Breast epithelium (tissue), 3 donors: ENCODE measurements at regions not wholly inside any gene's neighbourhood (a gene's known extent, or its start where the extent isn't known, plus 50 kb on each side); places are given as distances from the start of the nearest gene placed in this dataset.

ENCODE experiments used
- POLR2A ChIP-seq: fragments of 450-650 bp; IDR thresholded peaks from one replicate; pipeline ENCODE4 v1.6.1; 2016; ENCODE audit warnings: antibody characterized with exemption, mild to moderate bottlenecking, moderate library complexity
- POLR2AphosphoS5 ChIP-seq, 3 donors: sonication (generic); formaldehyde crosslinking; IDR thresholded peaks; one replicate each; pipeline ENCODE4 v1.6.1; 2017; ENCODE audit warnings: antibody characterized with exemption in 3 of 3
- TF ChIP-seq, protein P1 (sequence below), 3 donors: fragments of 450-650 bp; IDR thresholded peaks; one replicate each; pipeline ENCODE4 v1.5.1; 2016 to 2017; ENCODE audit warnings: antibody characterized with exemption in 3 of 3, mild to moderate bottlenecking in 3 of 3, moderate library complexity in 3 of 3

DNA sequence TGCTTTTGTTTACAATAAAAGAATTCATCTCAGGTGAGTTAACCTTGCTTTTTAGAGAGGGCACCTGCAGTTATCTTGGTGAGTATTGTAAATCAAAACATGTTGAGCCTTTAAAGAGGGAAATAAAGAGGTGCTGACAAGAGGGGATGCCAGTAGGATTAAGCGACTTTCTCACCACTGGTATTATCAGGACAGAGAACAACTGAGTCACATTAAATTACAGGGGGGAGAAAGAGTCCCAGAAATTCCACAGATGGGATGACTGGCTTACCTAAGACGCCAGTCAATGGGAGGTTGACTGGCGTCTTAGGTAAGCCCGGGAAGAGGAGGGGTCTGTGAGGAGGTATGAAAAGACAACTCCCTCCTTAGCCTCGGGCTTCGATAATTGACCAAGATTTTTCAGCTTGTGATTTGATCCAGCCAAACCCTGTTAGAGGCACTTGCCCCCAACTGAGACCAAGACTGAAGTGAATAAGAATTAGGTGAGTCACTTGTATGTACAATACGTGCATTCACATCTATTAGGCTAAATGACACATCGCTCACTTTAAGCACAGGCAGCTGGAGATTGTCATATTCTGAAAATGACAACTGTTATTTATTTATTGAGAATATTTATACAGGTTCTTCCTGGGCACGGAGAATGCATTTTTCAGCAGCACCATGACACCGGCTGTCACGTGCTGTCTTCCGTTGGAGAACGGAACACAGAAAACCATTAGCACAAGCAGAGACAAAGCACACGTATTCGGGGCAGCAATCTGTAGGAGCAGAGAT is 117.6 kb downstream of the SEM1 start:
- TF ChIP-seq, protein P1, sequence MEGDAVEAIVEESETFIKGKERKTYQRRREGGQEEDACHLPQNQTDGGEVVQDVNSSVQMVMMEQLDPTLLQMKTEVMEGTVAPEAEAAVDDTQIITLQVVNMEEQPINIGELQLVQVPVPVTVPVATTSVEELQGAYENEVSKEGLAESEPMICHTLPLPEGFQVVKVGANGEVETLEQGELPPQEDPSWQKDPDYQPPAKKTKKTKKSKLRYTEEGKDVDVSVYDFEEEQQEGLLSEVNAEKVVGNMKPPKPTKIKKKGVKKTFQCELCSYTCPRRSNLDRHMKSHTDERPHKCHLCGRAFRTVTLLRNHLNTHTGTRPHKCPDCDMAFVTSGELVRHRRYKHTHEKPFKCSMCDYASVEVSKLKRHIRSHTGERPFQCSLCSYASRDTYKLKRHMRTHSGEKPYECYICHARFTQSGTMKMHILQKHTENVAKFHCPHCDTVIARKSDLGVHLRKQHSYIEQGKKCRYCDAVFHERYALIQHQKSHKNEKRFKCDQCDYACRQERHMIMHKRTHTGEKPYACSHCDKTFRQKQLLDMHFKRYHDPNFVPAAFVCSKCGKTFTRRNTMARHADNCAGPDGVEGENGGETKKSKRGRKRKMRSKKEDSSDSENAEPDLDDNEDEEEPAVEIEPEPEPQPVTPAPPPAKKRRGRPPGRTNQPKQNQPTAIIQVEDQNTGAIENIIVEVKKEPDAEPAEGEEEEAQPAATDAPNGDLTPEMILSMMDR (IDR thresholded peaks at IDR 0.05): no peak
- TF ChIP-seq POLR2A (no peak), POLR2AphosphoS5 (IDR thresholded peaks at IDR 0.05) (no peak)
